ENCODE measurements at regions not wholly inside any gene's neighbourhood (a gene's known extent, or its start where the extent isn't known, plus 50 kb on each side); places are given as distances from the start of the nearest gene placed in this dataset.

DNA sequence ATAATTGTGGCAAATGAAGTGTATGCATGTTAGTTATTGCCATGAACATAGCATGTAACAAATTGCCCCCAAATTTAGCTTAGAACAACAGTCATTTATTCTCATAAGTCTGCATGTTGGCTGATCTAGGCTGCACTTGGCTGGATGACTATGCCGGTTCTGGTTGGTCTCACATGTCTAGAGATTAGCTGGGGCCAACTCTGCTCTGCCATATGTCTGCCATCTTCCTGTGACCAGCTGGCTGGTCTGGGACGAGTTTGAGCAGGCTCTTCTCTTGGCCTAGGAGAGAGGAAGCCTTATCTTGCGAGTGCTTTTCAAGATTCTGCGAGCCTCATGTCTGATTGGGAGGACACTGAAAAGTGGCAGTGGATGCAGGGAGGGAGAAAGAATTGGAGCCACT, 198.3 kb upstream of the FAM78B start:
- Histone ChIP-seq H3K27me3 (no peaks in the 10 kb centered on the region), H3K9me3 (no peaks in the 10 kb centered on the region), H3K4me1 (no peaks in the 10 kb centered on the region), H3K36me3 (no peaks in the 10 kb centered on the region), H3K27ac (no peak overlapping the region), H3K4me3 (no peak overlapping the region)
- TF ChIP-seq, protein P1, sequence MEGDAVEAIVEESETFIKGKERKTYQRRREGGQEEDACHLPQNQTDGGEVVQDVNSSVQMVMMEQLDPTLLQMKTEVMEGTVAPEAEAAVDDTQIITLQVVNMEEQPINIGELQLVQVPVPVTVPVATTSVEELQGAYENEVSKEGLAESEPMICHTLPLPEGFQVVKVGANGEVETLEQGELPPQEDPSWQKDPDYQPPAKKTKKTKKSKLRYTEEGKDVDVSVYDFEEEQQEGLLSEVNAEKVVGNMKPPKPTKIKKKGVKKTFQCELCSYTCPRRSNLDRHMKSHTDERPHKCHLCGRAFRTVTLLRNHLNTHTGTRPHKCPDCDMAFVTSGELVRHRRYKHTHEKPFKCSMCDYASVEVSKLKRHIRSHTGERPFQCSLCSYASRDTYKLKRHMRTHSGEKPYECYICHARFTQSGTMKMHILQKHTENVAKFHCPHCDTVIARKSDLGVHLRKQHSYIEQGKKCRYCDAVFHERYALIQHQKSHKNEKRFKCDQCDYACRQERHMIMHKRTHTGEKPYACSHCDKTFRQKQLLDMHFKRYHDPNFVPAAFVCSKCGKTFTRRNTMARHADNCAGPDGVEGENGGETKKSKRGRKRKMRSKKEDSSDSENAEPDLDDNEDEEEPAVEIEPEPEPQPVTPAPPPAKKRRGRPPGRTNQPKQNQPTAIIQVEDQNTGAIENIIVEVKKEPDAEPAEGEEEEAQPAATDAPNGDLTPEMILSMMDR (IDR thresholded peaks at IDR 0.05): no peak
- no peak for TF ChIP-seq POLR2AphosphoS5 (IDR thresholded peaks at IDR 0.05)
- no peak for TF ChIP-seq EP300 (IDR thresholded peaks at IDR 0.05)
- no peak for TF ChIP-seq POLR2A (IDR thresholded peaks at IDR 0.05)
- 66% methylated on average over 4 of the region's 4 CpGs for WGBS
- DNase-seq (ENCODE audit: low spot score in 2 of 2): no peak

GRCh38 chr1:166368030-166368429, 201.2 kb upstream of the FAM78B start:
- Histone ChIP-seq H3K9me3 (no peaks in the 10 kb centered on the region), H3K4me1 (no peaks in the 10 kb centered on the region), H3K27me3 (no peaks in the 10 kb centered on the region), H3K4me3 (no peak overlapping the region), H3K36me3 (no peaks in the 10 kb centered on the region), H3K27ac (no peak overlapping the region)
- TF ChIP-seq EP300 (IDR thresholded peaks at IDR 0.05) (no peak), POLR2AphosphoS5 (IDR thresholded peaks at IDR 0.05) (no peak), POLR2A (IDR thresholded peaks at IDR 0.05) (no peak)
- TF ChIP-seq, protein P1 (IDR thresholded peaks at IDR 0.05): no peak
- 69% methylated on average over 3 of the region's 3 CpGs for WGBS
- DNase-seq (ENCODE audit: low spot score in 2 of 2): no peak

GRCh38 chr1:166377896-166378295, 211.1 kb upstream of the FAM78B start:
- WGBS: 59% methylated on average over 4 of the region's 4 CpGs
- TF ChIP-seq, protein P1 (IDR thresholded peaks at IDR 0.05): no peak
- no peak for TF ChIP-seq POLR2A (IDR thresholded peaks at IDR 0.05)
- TF ChIP-seq EP300 (IDR thresholded peaks at IDR 0.05): no peak
- no peak for TF ChIP-seq POLR2AphosphoS5 (IDR thresholded peaks at IDR 0.05)
- DNase-seq (ENCODE audit: low spot score in 2 of 2): no peak
- Histone ChIP-seq H3K9me3 (no peaks in the 10 kb centered on the region), H3K4me3 (no peak overlapping the region), H3K27ac (no peak overlapping the region), H3K4me1 (no peaks in the 10 kb centered on the region), H3K27me3 (no peaks in the 10 kb centered on the region), H3K36me3 (no peaks in the 10 kb centered on the region)

DNA sequence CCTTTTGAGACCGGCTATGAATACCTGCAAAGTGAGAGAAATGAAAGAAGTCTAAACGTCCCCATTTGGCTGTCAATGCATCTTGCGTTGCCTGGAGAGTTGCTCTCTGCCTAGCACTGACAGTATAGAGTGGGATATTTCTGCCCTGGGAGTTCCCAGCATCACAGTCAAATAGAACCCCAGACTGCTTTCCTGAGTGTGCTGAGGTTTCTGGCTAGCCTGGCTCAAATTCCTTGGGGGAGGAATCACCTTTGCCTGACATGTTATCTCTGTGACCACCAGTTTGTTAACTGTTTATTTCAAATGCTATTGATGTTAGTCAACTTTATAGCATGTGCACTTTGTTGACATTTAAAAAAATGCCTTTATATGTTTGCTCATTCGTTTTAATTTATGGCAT, 212.0 kb upstream of the FAM78B start:
- Histone ChIP-seq H3K27ac (no peak overlapping the region), H3K9me3 (no peaks in the 10 kb centered on the region), H3K4me1 (no peaks in the 10 kb centered on the region), H3K4me3 (no peak overlapping the region), H3K27me3 (no peaks in the 10 kb centered on the region), H3K36me3 (no peaks in the 10 kb centered on the region)
- DNase-seq (ENCODE audit: low spot score in 2 of 2): no peak
- TF ChIP-seq POLR2A (IDR thresholded peaks at IDR 0.05) (no peak), EP300 (IDR thresholded peaks at IDR 0.05) (no peak), POLR2AphosphoS5 (IDR thresholded peaks at IDR 0.05) (no peak)
- TF ChIP-seq, protein P1 (IDR thresholded peaks at IDR 0.05): no peak
- 63% methylated on average over 4 of the region's 4 CpGs for WGBS

DNA sequence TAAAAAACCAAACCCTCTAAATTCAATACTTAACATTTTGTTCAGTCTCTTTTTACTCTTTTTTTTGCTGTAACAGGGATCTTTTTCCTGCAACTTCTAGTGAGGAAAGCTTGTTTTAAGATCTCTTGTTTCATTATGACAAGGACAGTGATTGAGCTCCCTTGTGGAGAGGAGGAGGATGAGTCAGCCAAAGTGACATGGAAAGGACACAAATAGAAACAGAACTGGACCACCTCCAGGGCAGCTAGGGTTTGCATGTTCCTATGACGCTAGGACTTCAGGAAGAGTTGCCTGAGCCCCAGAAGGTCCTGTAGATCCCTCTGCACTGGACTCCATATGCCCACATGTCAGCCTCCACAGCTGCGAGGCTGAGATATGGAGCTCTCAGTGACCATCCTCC, 212.6 kb upstream of the FAM78B start:
- WGBS: 82% methylated on average over 2 of the region's 2 CpGs
- Histone ChIP-seq H3K36me3 (no peaks in the 10 kb centered on the region), H3K27me3 (no peaks in the 10 kb centered on the region), H3K9me3 (no peaks in the 10 kb centered on the region), H3K4me3 (no peak overlapping the region), H3K4me1 (no peaks in the 10 kb centered on the region), H3K27ac (no peak overlapping the region)
- TF ChIP-seq POLR2AphosphoS5 (IDR thresholded peaks at IDR 0.05) (no peak), EP300 (IDR thresholded peaks at IDR 0.05) (no peak), POLR2A (IDR thresholded peaks at IDR 0.05) (no peak)
- TF ChIP-seq, protein P1 (IDR thresholded peaks at IDR 0.05): no peak
- DNase-seq (ENCODE audit: low spot score in 2 of 2): no peak
